ENCODE measurements at regions not wholly inside any gene's neighbourhood (a gene's known extent, or its start where the extent isn't known, plus 50 kb on each side); places are given as distances from the start of the nearest gene placed in this dataset.
A peak's percentile ranks its signal among the peaks of the same experiment; 100 is the strongest.

- no peak for DNase-seq
Observed at GRCh38 chr2:13015532-13016320, 299.0 kb downstream of the TRIB2 start.

DNA sequence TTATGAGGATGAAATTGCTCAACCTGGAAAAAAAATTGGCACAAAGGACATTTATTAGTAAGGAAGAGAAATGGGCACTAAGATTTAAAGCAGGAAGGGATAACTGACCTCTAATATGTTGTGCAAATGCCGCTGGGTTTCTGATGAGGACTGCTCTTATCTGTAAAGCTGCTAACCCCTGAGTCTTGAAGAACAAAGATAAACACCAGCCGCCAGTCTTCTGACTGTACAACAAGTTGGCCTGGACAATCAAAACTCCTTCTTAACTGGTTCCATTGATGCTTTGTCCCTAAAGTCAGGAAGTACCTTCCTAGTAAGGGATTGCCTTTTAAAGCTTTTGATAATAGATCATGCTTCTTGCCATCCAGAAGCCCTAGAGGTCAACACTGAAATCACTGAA, 301.8 kb downstream of the TRIB2 start:
- no peak for DNase-seq

GRCh38 chr2:13019781-13020180, 303.0 kb downstream of the TRIB2 start:
- DNase-seq: no peak

DNA sequence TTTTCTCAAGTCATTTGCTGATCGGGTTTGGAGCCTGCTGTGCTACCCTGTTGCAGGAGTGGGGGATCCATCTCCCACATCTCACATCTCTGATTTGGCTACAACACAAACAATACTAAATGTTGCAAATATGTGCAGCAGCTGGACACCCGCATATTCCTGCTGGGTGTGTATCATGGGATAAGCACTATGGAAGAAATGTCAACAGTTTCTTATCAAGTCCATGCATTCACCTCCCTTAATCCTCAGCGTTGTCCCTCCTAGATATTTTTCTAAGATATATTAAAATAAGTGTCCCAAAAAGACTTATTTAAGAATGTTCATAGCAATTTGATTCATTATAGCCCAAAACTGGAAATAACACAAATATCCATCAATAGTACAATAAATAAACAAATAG, 303.7 kb downstream of the TRIB2 start:
- DNase-seq: no peak

GRCh38 chr2:13021470-13021957, 304.8 kb downstream of the TRIB2 start:
- no peak for DNase-seq

- DNase-seq: no peak
Observed at GRCh38 chr2:13030606-13031005, 313.9 kb downstream of the TRIB2 start.

DNA sequence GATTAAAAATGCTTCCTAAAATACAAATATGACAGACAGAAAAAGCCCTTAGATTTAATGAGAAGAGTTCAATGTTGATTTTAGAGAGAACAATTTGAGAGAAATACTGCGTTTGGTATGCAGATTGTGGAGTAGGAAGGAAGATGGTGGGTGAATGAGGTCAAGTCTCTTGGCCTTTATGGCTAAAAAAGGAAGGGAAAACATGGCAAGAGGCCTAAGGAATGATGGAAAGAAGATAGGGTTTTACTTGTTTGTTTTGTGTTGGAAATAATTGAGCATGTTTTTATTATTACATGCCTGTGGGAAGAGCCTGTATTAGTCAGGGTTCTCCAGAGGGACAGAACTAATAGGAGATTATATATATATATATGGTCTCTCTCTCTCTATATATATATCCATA, 318.1 kb downstream of the TRIB2 start:
- no peak for DNase-seq

GRCh38 chr2:13035866-13036265, 319.1 kb downstream of the TRIB2 start:
- no peak for DNase-seq

GRCh38 chr2:13040043-13040442, 323.3 kb downstream of the TRIB2 start:
- DNase-seq: no peak

GRCh38 chr2:13046557-13047165, 329.9 kb downstream of the TRIB2 start:
- DNase-seq: no peak

DNA sequence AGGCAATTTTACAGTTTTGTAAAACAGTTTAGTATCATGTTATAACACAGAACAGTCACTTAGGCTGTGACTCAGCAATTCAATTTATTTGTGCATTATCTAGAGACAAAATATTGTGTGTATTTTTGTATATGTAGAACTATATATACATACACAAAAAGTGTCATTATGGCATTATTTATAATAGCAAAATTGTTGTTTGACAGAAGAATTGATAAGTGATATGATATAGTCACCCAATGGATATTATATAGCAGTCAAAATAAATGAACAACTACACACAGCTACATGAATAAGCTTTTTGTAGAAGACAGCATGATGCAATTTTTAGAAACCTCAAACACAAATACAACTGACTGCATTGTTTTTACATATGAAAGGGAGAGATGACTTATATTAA, 334.0 kb downstream of the TRIB2 start:
- DNase-seq: no peak

DNA sequence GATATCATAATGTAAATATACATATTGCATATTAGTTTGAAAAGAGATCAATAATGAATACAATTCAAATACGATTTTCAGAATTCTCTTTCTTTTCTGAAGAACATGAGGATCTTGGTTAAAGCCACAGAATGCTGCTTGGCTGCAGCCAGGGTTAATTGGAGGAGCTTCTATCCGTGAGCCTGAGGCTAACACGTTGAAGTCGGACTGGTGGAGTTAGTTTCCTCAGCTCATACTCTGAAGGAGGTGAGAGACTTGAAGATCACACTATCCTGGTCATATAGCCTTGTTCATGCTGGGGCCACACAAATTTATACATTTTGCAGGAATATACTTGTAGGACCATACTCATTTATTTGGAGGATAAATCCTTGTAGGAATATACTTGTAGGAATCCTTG, 335.8 kb downstream of the TRIB2 start:
- no peak for DNase-seq

GRCh38 chr2:13056259-13056843, 339.6 kb downstream of the TRIB2 start:
- DNase-seq: peak; percentile 8

GRCh38 chr2:13057671-13058070, 340.9 kb downstream of the TRIB2 start:
- no peak for DNase-seq

DNA sequence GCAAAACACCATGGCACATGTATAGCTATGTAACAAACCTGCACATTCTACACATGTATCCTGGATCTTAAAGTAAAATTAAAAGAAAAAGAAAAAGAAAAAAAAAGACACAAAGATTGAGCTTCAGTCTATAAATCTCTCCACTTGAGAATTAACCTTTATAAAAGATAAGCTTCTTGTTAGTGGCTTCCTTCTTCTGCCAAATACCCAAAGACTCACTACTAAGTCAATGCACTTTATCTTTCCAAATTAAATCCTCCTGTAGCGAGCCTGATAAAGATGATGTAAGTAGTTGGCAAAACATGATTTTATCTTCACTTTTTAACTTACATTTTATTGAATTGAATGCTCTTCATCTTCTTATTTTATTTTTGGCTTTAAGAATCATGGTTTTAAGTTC, 349.9 kb downstream of the TRIB2 start:
- no peak for DNase-seq

DNA sequence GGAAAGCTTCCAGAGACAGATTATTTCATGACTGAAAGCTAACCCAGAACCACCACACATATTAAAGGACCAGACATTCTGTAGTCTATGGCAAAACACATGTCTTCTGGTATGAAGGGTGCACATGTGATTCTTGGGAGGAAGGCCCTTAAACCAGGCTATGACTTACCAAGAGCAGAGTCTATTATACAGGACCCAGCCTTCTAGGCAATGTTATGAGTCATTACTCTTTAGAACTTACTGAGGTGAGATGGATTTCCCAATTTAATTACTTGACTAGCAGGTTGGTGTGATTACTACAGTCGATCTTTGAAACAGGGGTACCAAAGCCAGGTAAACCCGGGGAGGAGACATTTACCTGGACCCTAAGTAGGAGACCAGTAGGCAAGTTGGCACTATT, 350.8 kb downstream of the TRIB2 start:
- no peak for DNase-seq

DNA sequence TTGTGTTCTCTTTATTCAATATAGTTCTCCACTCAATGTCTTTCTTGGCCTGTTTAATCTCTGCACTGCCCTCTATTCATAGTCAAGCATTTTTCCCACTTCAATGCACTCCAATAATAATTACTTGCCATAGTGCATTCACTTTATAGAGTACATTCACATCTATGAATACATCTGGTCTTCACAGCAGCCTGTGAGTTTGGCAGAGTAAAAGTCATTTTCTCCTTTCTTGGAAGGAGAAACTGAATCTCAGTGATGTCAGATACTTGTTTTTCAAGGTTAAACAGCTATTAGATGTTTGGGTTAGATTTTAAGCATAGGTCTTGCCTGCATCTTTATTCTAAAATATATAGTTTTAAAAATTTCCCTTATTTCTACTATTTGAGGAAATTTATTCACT, 373.2 kb downstream of the TRIB2 start:
- no peak for DNase-seq

GRCh38 chr2:13091455-13091854, 374.7 kb downstream of the TRIB2 start:
- no peak for DNase-seq

- no peak for DNase-seq
Observed at GRCh38 chr2:13091861-13092378, 375.2 kb downstream of the TRIB2 start.

GRCh38 chr2:13093416-13093991, 376.8 kb downstream of the TRIB2 start:
- DNase-seq: peak; percentile 72

DNA sequence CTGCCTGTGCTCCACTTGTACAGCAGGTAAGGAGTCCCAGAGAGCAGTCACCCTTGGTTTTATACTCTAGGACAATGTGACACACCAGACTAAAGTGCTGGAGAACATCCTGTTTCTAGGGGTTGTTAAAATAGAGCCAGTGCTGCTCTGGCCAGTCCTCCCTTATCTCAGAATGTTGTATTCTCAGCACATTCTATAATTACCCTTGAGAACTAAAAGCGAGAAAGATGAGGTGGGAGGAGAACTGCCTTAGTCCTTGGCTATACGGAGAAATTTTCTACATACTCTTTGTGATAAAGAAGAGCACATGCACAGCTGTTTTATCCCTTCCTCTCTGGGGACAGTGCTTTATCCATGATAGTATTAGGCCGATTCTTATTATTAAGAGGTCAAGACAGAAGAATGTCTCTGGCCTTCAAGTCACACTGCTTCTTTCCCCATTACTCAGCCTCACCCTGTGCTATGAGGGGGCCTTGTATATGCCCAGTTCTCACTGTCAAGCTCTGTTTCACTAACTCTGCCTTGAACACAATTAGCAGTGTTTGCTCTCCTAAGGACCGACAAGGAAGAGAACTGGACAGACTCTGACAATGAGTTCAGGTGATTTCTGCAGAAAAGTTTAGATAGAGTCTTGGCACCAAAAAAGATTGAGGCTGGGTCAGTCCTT, 385.8 kb downstream of the TRIB2 start:
- no peak for DNase-seq

DNA sequence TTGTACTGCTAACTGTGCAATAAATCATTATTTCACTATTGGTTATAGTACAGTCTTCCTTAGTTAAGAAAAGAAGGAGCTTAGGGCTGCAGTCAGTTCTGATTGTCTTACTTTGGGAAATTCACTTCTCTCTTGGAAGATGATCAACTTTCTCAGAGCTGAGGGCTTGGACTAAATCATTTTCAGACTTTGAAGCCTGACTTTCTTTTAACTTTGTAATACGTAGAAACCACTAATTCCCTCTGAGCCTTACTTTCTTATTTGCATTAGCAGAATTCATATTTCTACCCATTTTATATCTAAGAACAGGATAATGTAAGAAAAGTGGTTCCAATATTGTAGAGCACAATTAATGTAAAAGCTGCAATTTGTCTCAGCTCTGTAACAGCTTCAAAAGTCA, 386.4 kb downstream of the TRIB2 start:
- DNase-seq: no peak
